Astrocyte (in vitro differentiated cells and primary cell): ENCODE measurements at regions not wholly inside any gene's neighbourhood (a gene's known extent, or its start where the extent isn't known, plus 50 kb on each side); places are given as distances from the start of the nearest gene placed in this dataset.

Source experiments
- CTCF ChIP-seq: IDR thresholded peaks from 2 replicates; pipeline ENCODE4 v1.5.1; 2011; ENCODE audit warnings: low read depth, mild to moderate bottlenecking, inconsistent platforms, low read length, moderate library complexity; ENCODE audit not compliant: insufficient read depth
- EZH2 ChIP-seq: IDR thresholded peaks from 2 replicates; pipeline ENCODE4 v1.6.1; 2012; ENCODE audit warnings: mild to moderate bottlenecking, low read length, inconsistent platforms; ENCODE audit not compliant: insufficient read depth

- TF ChIP-seq CTCF (no peak), EZH2 (no peak)
Measured at GRCh38 chr22:33220476-33221080, 162.4 kb upstream of the SYN3 start.
